Fibroblast of the aortic adventitia (primary cell): ENCODE measurements at regions not wholly inside any gene's neighbourhood (a gene's known extent, or its start where the extent isn't known, plus 50 kb on each side); places are given as distances from the start of the nearest gene placed in this dataset.

Experiments used
- DNase-seq: peaks from one replicate; pipeline ENCODE4 v3.0.0-alpha.2; 2010; ENCODE audit warnings: low read depth
- H3K4me3 ChIP-seq: 2 replicates; pipeline ENCODE4 v1.5.1; 2011; ENCODE audit warnings: low read depth, mild to moderate bottlenecking, control low read depth, low read length, moderate library complexity
- TF ChIP-seq, protein P1 (sequence below): IDR thresholded peaks from 2 replicates; pipeline ENCODE4 v1.5.1; 2011; ENCODE audit warnings: mild to moderate bottlenecking, low read length, control low read depth, inconsistent platforms; ENCODE audit not compliant: insufficient read depth

DNA sequence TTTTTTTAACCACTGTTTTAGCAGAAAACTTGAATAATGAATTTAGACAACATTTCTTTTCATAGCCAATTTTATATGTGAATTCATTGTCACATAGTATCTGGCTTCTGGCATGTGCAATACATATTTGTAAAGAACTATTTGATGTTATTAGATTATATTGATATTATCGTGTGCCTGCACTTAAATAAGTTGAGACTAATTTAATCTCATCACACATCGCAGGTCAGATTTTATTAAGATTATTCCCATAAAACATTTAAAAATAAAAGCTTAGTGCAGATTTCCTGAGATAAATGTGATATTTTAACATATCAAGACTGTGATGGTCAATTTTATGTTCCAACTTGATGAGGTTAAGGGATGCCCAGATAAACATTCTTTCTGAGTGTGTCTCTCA, 1565.3 kb upstream of the LRRTM3 start:
- no peak for DNase-seq
- H3K4me3 ChIP-seq: no peak overlapping the region
- TF ChIP-seq, protein P1, sequence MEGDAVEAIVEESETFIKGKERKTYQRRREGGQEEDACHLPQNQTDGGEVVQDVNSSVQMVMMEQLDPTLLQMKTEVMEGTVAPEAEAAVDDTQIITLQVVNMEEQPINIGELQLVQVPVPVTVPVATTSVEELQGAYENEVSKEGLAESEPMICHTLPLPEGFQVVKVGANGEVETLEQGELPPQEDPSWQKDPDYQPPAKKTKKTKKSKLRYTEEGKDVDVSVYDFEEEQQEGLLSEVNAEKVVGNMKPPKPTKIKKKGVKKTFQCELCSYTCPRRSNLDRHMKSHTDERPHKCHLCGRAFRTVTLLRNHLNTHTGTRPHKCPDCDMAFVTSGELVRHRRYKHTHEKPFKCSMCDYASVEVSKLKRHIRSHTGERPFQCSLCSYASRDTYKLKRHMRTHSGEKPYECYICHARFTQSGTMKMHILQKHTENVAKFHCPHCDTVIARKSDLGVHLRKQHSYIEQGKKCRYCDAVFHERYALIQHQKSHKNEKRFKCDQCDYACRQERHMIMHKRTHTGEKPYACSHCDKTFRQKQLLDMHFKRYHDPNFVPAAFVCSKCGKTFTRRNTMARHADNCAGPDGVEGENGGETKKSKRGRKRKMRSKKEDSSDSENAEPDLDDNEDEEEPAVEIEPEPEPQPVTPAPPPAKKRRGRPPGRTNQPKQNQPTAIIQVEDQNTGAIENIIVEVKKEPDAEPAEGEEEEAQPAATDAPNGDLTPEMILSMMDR: no peak

DNA sequence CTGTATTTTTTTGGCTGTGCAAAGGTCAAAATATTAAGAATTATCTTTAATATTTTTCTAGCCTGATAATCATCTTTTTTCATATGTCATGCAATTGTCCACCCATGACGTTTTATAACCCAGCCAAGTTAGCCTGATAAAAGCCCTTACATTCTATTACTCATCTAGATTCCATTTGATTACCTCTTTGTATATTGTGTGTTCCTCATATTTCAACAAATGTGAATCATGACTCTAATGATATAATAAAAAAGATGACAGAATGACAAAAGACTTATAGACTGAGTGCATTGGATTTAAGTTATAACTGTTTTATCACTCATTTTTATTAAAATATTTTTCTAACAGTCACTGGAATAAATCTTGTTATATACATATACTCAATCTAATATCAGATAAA, 1560.0 kb upstream of the LRRTM3 start:
- no peak for DNase-seq
- no peak overlapping the region for H3K4me3 ChIP-seq
- TF ChIP-seq, protein P1: no peak

DNA sequence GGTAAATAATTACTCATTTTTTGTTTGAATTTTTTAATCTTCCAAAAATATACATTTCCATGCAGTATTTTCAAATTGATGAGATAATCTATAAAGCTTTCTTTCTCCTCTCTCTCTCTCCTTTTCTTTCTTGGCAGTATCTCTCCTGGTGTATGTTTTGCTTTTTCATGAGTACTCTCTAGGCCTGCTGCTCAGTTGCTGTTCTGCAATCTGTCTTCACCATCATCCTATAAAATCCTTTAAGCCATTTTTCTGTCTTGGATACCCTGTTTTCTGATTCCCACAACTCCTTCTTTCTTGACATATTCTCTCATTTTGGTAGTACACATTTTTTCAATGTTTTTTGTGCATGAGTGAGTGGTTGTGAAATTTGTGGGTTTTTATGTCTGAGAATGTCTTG, 1558.1 kb upstream of the LRRTM3 start:
- no peak overlapping the region for H3K4me3 ChIP-seq
- TF ChIP-seq, protein P1: no peak
- no peak for DNase-seq

DNA sequence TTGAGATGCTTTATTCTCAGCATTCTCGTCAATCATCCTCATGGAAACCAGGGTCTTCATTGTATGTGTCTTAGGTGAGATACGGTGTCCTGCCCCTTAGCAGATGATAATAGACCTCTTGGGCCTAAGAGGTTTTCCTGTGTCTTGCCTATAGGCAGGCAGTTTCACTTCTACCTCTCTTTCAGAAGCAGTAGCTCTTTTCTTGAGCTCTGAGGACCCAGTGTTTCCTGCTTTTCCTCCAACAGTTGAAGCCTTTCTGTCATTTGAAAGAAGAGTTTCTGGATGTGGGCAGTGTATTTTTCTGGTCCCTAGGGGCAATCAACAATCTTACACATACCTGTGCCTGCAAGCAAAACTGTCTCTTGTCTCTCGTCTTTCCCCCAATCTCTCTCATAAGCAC, 1550.3 kb upstream of the LRRTM3 start:
- H3K4me3 ChIP-seq: no peak overlapping the region
- TF ChIP-seq, protein P1: no peak
- DNase-seq: no peak

DNA sequence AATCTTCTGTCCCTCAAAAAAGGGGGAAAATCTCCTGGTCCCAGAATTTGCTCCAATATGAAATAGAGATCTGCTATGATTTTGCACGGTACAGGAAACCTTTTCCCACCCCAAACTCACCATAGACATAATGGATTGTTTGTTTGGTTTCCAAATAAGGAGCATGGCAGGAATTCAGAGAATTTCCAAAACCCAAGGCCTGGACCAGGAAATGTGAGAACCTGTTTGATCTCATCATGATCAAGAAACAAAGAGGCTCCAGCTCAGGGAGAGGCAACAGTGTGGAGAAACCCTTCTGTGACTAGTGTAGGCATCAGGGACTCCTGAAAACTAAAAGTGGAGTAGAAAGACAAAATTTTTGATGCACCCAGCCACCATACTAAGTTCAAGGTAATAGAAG, 1548.1 kb upstream of the LRRTM3 start:
- no peak for DNase-seq
- TF ChIP-seq, protein P1: no peak
- no peak overlapping the region for H3K4me3 ChIP-seq

DNA sequence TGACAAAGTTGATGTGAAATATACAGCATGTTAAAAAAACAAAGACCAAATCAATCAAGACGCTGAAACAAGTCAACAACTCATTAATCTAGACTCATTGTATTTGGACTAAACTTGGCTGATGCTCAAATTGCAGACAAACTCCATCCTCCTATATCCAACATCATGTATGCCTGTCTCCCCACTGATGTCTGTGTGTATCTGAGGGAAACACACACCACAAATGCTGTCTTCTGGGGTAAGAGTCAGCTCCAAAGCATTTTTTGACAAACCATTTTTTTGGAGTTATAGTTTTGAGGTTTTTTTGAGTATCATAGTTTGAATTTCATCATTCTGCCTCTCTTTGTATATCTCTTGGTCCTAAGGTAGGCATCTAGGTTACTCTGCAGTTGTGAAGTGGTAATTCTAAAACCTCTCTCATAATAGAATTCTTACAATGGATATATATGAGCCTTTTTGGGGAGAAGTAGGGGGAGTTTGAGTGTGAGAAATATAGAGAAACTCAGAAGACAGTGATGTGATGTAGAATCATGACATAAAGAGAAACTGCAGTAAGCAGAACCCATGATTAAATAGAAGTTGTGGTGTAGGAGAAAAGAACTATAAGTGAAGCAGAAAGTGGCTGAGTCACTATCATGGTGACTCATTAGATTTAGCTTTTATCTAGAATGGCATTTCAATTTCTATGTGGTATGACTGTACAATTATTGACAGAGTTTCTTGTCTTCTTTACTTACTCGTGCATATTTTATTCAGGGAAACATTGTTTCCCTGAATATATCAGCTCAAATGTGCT, 1531.1 kb upstream of the LRRTM3 start:
- TF ChIP-seq, protein P1: no peak
- DNase-seq: no peak
- H3K4me3 ChIP-seq: no peak overlapping the region

DNA sequence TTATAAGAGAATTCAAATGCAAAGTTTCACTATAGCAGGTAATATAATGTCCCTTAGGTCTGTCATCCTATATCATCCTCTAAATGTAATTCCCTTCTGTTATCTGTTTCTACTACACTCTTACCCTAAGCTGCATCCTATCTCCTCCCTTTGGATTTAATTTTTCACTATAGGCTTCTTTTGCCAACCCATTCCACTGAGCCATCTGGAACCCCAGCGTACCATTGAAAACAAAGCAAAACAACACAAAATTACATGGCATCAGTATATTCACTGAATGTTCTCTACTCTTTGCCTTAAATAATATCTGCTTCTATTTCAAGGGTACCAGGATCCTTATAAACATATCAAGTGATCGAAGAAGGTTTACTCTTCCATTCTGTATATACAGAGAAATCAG, 1530.2 kb upstream of the LRRTM3 start:
- H3K4me3 ChIP-seq: no peak overlapping the region
- DNase-seq: no peak
- TF ChIP-seq, protein P1: no peak
